Stimulated activated naive CD8-positive, alpha-beta T cell treated with anti-CD3 and anti-CD28 coated beads, Interleukin-15, Interleukin-2, amounts not matched to agents 100 U/mL and 50 U/mL, for 24 hours (primary cell): ENCODE measurements at regions not wholly inside any gene's neighbourhood (a gene's known extent, or its start where the extent isn't known, plus 50 kb on each side); places are given as distances from the start of the nearest gene placed in this dataset.

Experiments used
- ATAC-seq: fragments of 150-1000 bp; cut with Tn5 transposase; one replicate; pipeline ENCODE4 v1.10.0; 2021
- DNase-seq: peaks from one replicate; pipeline ENCODE4 v3.0.0; 2021

GRCh38 chr1:39136638-39137037 lies 67.9 kb upstream of the MACF1 start:
- DNase-seq: no peak
- no peak for ATAC-seq

DNA sequence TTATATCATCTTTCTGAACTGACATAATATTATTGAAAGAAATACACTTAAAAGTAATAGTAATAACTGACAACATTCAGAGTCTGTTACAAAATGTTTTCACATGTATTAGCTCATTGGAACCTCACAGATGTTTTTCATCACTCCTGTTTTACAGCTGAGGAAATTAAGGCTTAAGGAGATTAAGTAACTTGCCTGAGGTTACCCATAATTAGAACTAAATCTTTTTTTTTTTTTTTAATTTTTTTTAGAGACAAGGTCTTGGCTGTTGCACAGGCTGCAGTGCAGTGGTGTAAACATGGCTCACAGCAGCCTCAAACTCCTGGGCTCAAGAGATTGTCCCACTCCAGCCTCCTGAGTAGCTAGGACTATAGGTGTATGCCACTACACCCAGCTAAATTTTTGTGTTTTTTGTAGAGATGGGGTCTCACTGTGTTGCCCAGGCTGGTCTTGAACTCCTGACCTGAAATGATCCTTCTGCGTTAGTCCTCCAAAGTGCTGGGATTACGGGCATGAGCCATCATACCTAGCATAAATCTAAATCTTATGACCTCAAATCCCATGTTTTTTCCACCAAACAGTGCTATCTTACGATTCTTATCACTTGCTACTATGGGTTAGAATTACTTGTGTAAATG lies 64.7 kb upstream of the MACF1 start:
- ATAC-seq (no peak), DNase-seq (no peak)

GRCh38 chr1:39141925-39142324 lies 62.6 kb upstream of the MACF1 start:
- ATAC-seq (no peak), DNase-seq (no peak)

- ATAC-seq (no peak), DNase-seq (no peak)
Measured at GRCh38 chr1:39142401-39143060, 62.0 kb upstream of the MACF1 start.

DNA sequence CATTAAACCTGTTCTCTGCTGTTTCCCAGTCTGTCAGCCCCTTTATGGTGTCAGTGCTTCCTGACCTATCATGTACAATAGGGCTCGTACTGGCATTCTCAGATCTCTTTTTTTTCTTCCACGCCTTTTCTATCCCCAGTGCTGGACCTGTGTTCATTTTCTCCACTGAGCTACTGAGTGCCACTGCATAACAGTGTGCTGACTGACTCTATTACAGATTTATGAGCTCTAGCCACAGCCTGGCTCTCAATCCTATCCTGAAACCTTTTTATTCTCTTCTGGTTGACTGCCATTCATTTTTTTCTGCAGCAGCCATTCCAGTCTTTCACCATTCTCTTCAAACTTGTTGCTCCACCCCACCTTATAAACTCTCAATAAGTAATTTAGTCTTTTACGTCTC lies 59.6 kb upstream of the MACF1 start:
- no peak for DNase-seq
- ATAC-seq: no peak

GRCh38 chr1:39145331-39145965 lies 59.0 kb upstream of the MACF1 start:
- ATAC-seq: no peak
- DNase-seq: no peak

GRCh38 chr1:39146681-39147080 lies 57.8 kb upstream of the MACF1 start:
- ATAC-seq: no peak
- no peak for DNase-seq

DNA sequence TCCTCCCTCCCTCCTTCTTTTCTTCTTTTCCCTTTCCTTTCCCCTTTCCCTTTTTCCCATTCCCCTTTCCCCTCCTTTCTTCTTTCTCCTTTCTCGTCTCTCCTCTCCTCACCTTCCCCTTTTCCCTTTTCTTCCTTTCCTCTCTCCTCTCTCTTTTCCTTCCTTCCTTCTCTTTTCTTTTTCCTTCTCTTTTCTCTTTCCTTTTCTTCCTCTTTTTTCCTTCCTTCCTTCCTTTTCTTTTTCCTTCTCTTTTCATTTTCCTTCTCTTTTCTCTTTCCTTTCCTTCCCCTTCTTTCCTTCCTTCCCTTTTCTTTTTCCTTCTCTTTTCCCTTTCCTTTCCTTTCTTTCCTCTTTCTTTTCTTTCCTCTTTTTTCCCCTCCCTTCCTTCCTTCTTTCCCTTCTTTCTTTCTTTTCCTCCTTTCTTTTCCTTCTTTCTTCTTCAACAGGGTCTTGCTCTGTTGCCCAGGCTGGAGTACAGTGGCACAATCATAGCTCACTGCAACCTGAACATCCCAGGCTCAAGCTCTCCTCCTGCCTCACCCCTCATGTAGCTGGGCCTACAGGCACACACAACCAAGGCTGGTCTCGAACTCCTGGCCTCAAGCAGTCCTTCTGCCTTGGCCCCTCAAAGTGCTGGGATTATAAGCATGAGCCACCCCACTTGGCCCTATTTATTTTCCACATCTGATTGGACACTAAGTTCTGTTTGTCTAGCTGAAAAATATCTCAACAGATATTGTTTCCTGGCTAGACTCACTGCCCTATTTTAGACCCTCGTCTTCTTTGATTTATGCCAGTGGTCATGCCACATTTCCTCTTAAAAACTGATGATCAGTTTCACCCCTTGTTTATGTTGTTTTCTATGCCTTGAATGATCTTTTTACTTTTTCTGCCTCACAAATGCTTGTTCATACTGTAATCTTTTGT lies 57.1 kb upstream of the MACF1 start:
- no peak for DNase-seq
- no peak for ATAC-seq

GRCh38 chr1:39148942-39149341 lies 55.6 kb upstream of the MACF1 start:
- DNase-seq: no peak

DNA sequence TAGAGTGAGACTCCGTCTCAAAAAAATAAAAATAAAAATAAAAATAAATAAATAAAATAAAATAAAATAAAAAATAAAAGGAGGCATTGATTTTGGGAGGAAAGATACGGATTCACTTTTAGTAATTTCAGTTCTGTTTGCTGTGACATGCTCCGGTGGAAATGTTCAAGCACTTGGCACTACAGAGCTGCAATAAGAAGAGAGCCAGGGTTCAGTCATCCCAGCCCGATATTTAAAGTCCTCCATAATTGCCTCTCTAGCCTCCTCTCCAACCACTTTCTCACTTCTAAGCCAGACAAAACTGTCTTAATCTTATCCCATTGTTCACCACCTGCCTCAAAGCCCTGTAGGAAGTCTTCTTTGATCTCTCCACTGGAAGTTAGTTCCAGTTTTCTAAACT lies 55.0 kb upstream of the MACF1 start:
- no peak for ATAC-seq

More at GRCh38 chr1:39148942-39149341, 55.6 kb upstream of the MACF1 start:
- no peak for ATAC-seq

DNA sequence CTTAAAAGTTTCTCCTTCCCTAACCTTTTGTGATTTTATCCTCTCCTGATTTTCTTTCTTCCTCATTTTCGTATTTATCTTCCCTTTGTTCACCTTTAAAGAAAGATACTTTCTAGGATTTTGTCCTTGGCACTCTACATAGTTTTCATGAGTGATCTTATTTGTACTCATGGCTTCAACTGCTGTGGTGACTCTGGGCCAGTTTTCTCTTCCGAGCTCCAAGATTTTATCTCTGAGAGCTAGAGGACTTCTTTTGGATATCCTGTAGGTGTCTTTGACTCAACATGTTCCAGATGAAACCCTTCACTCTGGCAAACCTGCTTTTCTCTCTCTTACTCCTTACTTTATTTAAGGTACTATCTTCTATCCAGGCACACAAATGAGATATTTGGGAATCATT lies 53.7 kb upstream of the MACF1 start:
- no peak for ATAC-seq
- no peak for DNase-seq

More for the DNA sequence above, 55.0 kb upstream of the MACF1 start:
- no peak for DNase-seq

DNA sequence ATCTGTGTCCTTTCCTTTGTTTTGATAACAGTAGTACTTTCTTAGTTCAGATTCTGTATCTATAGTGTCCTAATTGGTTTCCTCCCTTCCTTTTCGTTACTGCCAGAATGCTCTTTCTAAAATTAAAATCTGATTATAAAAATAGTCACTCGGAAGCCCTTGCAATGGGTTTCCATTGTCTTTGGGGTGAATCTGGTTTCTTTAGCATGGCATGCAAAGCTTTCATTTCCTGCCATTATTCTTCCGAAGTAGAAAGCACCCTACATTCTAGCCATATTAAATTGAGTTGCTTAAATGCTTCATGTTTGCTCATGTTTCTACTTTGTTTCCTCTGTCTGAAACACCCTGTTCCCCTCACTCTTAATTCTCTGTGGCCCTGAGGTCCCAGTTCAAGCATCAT lies 53.2 kb upstream of the MACF1 start:
- DNase-seq (no peak), ATAC-seq (no peak)

DNA sequence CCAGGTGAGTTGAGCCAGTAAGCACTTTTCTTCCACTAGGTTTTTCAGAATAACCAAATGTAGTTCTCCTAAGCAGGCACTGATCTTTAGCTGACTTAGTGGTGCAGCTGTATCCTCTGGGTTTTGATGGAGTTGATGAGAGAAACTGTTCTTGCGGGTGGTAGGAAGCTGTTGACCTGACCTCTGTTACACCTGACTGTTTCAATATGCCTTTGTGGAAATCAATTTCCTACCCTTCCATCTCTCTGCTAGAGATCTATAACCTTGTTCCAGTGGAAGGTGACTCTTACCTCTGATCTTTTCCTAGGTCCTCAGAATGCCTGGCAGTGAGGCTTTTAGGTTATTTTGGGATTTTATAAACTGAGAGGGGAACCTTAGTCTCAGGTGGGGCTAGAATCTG lies 51.6 kb upstream of the MACF1 start:
- ATAC-seq (no peak), DNase-seq (no peak)

GRCh38 chr1:39153684-39154083 lies 50.8 kb upstream of the MACF1 start:
- DNase-seq: no peak
- no peak for ATAC-seq

- ATAC-seq: no peak
- no peak for DNase-seq
Measured at GRCh38 chr1:39154553-39155421, 49.7 kb upstream of the MACF1 start.
